ENCODE measurements at regions not wholly inside any gene's neighbourhood (a gene's known extent, or its start where the extent isn't known, plus 50 kb on each side); places are given as distances from the start of the nearest gene placed in this dataset.

DNA sequence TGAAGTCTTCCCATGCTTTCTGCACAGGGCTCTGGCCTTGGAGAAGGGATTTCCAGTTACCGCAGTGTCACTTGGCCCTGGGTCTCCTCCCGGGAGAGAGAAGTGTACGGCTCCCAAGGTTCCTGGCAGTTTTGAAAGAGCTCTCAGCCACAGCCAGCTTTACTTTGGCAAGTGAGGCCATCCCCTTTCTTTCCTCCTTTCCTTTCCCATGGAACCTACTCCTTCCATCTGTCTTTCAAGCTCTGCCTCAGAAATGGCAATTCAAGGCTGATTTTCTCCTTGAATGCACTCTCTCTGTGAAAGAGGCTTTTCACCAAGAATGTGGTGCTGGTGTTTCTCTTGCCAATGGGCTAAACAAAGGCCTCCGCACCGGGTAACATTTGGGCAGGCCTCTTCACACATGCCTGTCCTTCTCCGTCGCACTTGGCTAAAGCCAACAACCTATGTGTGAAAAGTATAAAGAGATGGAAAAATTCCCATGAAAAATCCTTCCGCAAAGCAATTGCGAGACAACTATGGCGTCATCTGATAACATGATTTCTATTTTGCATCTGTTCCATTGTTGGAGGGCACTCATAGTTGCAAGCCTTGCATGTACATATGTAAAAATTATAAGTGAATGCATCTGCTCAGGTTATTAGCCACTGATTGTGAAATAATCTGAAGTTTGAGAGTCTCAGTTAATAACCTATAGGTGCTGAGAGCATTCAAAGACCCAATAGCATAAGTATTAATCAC lies 125.4 kb downstream of the PFKFB3 start:
- no peak for DNase-seq (ENCODE audit: low read depth in 1 of 2, low spot score in 2 of 2)
- Histone ChIP-seq H3K36me3 (no peaks in the 10 kb centered on the region), H3K27ac (no peak overlapping the region)

DNA sequence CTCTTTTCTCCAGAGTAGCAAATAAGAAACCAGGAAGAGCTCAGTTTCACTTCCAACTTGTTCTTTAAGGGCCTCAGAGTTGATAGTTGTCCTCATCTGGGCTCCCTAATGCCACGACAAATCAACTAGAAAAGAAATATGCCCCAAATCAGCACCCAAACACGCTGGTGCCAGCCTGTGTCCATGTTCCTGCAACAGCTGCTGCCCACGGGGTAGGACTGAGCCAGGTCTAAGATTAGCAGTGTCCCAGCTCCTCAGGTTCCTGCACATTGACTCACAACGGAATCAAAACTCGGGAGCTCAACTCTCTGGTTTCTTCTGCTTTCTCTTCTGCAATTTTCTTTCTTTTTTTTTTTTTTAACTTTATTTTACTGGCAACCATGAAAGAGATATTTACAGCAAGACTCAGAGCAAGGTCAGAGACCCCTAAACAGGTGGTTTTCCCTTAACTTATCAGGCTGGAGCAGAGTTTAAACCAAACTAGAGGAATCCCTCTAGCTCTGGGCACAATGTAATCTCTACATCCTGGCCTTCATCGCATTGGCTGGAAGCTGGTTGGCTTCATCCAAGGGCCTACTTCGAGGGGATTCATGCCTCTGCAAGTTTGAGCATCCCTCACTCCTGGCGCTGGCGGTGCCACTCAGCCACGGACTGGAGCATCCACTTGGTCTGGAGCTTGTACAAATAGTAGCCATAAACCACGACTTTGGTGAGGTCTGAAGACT lies 126.1 kb downstream of the PFKFB3 start:
- Histone ChIP-seq H3K4me3 (no peak overlapping the region), H3K27ac (no peak overlapping the region), H3K27me3 (replicated peaks) (no peaks in the 10 kb centered on the region), H3K9me3 (replicated peaks) (no peaks in the 10 kb centered on the region), H3K36me3 (no peaks in the 10 kb centered on the region), H3K4me1 (replicated peaks) (no peaks in the 10 kb centered on the region)
- no peak for DNase-seq (ENCODE audit: low read depth in 1 of 2, low spot score in 2 of 2)

More for the DNA sequence above, 125.4 kb downstream of the PFKFB3 start:
- no peak overlapping the region for H3K4me3 ChIP-seq
- H3K9me3 ChIP-seq (replicated peaks): no peaks in the 10 kb centered on the region
- H3K27me3 ChIP-seq (replicated peaks): no peaks in the 10 kb centered on the region
- H3K4me1 ChIP-seq (replicated peaks): no peaks in the 10 kb centered on the region

DNA sequence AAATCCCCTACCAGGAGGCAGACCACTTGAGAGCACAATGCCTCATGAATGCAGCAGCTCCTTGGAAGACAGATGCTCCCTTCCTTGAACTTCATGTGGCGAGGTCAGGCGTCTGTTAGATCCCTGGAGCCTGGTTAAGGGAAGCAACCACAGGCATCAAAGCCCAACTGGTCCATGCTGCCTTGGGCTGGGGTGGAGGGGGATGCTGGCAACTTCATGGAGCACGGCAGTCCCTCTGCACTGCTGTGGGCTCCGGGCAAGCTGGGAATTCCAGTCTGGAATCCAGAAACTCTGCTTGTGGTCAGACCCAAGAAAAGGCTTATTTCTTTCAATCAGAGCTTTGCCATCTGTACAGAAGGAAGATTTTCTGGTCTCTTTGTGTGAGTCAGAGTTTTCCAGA lies 130.4 kb downstream of the PFKFB3 start:
- no peaks in the 10 kb centered on the region for H3K27me3 ChIP-seq (replicated peaks)
- H3K27ac ChIP-seq: no peak overlapping the region

DNA sequence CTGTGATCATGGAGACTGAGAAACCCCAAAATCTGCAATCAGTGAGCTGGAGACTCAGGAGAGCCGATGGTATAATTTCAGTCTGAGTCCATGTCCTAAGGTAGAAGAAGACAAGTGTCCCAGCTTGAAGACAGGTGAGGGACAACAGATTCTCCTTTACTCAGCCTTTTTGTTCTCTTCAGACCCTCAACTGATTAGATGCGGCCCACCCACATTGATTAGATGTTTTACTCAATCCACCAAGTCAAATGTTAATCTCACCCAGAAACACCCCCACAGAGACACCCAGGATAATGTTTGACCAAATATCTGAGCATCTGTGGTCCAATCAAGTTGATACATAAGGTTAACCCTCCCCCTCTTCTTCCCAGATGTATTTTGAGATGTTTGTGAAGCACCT lies 131.2 kb downstream of the PFKFB3 start:
- no peaks in the 10 kb centered on the region for H3K27me3 ChIP-seq (replicated peaks)

More for the DNA sequence above, 130.4 kb downstream of the PFKFB3 start:
- DNase-seq (ENCODE audit: low read depth in 1 of 2, low spot score in 2 of 2): no peak
- Histone ChIP-seq H3K4me1 (replicated peaks) (no peaks in the 10 kb centered on the region), H3K4me3 (no peak overlapping the region), H3K9me3 (replicated peaks) (no peaks in the 10 kb centered on the region), H3K36me3 (no peaks in the 10 kb centered on the region)

DNA sequence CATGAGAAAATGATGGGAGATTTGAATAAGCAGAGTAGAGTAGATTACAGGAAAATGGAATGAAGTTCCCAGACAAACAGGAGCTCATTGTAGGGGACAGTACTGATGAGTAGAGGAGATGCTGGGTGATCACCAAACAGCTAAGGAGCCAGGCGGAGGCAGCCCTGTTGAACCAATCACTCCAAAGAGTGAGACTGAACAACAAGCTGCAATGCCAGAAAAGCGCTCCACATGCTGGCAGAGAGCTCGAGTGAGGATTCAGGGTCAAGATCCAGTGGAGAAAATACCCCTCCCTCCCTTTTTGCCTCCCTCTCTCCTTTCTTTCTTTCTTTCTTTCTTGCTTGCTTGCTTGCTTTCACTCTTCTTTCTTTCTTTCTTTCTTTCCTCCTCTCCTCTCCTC lies 133.3 kb downstream of the PFKFB3 start:
- no peak for DNase-seq (ENCODE audit: low read depth in 1 of 2, low spot score in 2 of 2)
- Histone ChIP-seq H3K36me3 (no peaks in the 10 kb centered on the region), H3K4me3 (no peak overlapping the region), H3K9me3 (replicated peaks) (no peaks in the 10 kb centered on the region), H3K27ac (no peak overlapping the region), H3K4me1 (replicated peaks) (no peaks in the 10 kb centered on the region), H3K27me3 (replicated peaks) (no peaks in the 10 kb centered on the region)

More for the DNA sequence above, 131.2 kb downstream of the PFKFB3 start:
- no peaks in the 10 kb centered on the region for H3K4me1 ChIP-seq (replicated peaks)
- no peaks in the 10 kb centered on the region for H3K36me3 ChIP-seq
- DNase-seq (ENCODE audit: low read depth in 1 of 2, low spot score in 2 of 2): no peak
- no peak overlapping the region for H3K27ac ChIP-seq
- H3K9me3 ChIP-seq (replicated peaks): no peaks in the 10 kb centered on the region
- no peak overlapping the region for H3K4me3 ChIP-seq

DNA sequence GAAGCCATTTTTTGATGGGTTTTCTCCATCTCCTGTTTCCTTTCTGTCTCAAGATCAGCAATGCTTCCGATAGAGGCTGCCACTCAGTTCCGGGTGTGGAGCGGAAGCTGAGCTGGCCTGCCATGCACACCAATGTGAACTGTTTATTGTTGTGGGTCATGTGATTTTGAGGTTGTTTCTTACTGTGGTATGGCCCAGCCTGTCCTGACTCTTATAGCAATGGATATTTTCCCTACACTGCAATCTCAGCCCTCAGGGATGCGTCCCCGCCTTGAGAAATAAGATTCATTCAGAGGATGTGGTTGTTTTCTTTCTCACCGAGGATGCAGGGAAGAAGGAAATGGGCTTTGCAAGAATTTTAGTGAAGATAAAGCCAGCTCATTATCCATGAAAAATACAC lies 134.7 kb downstream of the PFKFB3 start:
- Histone ChIP-seq H3K27ac (no peak overlapping the region), H3K9me3 (replicated peaks) (no peaks in the 10 kb centered on the region), H3K36me3 (no peaks in the 10 kb centered on the region), H3K27me3 (replicated peaks) (no peaks in the 10 kb centered on the region), H3K4me3 (no peak overlapping the region), H3K4me1 (replicated peaks) (no peaks in the 10 kb centered on the region)
- no peak for DNase-seq (ENCODE audit: low read depth in 1 of 2, low spot score in 2 of 2)

DNA sequence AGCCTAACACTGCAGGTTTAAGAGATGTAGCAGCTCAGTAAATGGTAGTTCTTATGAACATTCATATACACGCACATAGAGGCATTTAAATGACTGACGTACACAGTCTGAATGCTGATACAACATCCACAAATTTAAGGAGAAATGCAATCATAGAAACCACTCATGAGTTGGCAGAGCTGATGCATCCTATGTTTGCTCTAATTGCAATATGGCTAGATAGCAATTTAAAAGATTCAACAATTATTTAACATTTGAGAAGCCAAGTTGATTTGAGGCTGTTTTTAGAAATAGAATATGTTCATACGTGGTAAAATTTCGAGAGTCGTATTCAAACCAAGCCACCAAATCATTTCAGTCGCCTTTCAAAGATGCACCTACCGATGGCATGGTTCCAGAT lies 135.6 kb downstream of the PFKFB3 start:
- no peaks in the 10 kb centered on the region for H3K4me1 ChIP-seq (replicated peaks)
- DNase-seq (ENCODE audit: low read depth in 1 of 2, low spot score in 2 of 2): no peak
- H3K4me3 ChIP-seq: no peak overlapping the region
- no peaks in the 10 kb centered on the region for H3K36me3 ChIP-seq
- H3K9me3 ChIP-seq (replicated peaks): no peaks in the 10 kb centered on the region
- H3K27ac ChIP-seq: no peak overlapping the region
- H3K27me3 ChIP-seq (replicated peaks): no peaks in the 10 kb centered on the region

DNA sequence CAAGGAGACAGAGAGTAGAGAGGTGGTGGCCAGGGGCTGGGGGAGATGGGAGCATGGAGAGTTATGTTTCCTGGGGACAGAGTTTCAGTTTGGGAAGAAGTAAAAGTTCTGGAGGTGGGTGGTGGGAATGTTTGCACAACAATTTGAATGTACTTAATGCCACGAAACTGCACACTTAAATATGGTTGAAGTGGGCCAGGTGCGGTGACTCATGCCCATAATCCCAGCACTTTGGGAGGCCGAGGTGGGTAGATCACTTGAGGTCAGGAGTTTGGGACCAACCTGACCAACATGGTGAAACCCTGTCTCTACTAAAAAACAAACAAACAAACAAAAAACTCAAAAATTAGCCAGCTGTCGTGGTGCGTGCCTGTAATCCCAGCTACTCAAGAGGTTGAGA lies 137.2 kb downstream of the PFKFB3 start:
- Histone ChIP-seq H3K36me3 (no peaks in the 10 kb centered on the region), H3K27me3 (replicated peaks) (no peaks in the 10 kb centered on the region), H3K9me3 (replicated peaks) (no peaks in the 10 kb centered on the region), H3K27ac (no peak overlapping the region), H3K4me1 (replicated peaks) (no peaks in the 10 kb centered on the region), H3K4me3 (no peak overlapping the region)
- no peak for DNase-seq (ENCODE audit: low read depth in 1 of 2, low spot score in 2 of 2)

DNA sequence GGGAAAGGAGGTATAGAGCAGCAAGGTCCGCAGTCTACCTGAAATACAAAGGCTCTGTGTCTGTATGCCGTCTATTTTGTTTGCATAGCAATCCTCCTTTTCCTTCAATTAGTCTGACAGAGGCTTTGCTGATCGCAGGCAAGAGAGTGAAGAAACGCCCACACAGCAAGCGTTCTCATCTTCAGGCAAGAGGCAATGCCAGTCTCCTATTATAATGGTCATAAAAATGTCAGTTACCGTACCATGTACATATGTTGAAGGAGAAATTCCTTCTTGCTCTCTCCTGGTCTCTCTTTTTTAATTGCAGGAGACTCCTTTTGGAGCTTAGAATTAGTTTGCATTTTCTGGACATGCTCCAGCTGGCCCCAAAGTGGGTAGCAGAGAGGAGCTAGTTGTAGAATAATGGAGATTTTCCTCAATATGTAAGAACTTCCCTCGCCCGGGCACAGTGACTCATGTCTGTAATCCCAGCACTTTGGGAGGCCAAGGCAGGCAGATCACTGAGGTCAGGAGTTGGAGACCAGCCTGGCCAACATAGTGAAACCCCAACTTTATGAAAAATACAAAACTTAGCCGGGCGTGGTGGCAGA lies 139.5 kb downstream of the PFKFB3 start:
- Histone ChIP-seq H3K27me3 (replicated peaks) (no peaks in the 10 kb centered on the region), H3K4me3 (no peak overlapping the region), H3K4me1 (replicated peaks) (peaks cover 11% of the 10 kb centered on the region), H3K27ac (no peak overlapping the region), H3K9me3 (replicated peaks) (no peaks in the 10 kb centered on the region), H3K36me3 (no peaks in the 10 kb centered on the region)
- no peak for DNase-seq (ENCODE audit: low read depth in 1 of 2, low spot score in 2 of 2)

DNA sequence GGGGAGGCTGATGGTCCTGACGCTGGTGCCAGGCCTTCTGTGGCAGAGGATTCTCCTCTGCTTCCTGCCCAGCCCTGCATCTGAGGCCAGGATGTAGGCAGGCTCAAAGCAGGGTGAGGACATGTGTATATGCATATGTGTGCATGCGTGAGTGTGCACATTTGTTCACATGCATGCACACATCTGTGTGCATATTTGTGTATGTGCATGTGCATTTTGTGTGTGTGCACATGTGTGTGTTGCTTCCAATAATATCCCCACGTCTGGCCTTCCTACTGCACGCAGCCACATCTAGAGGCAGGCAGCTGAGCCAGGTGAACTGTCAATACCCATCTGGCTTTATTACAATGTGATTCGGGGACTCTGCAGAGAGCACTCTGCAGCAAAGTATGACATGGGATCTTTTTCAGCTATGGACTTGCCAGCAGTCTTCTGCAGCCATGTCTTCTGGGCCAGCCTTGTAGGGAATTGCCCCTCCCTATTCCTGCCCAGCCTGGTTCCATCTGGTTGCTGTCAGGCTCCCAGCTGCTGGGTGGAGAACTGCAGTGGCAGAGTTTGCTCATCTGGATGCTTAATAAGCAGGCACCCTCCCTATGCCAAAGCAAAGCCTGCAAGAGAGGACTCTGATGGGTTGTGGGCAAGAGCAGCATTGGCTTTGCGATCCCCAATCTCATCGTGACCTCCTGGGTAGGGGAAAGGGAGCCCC lies 140.7 kb downstream of the PFKFB3 start:
- H3K4me1 ChIP-seq (replicated peaks): peaks cover 24% of the 10 kb centered on the region
- H3K4me3 ChIP-seq: no peak overlapping the region
- no peak for DNase-seq (ENCODE audit: low read depth in 1 of 2, low spot score in 2 of 2)
- H3K36me3 ChIP-seq: no peaks in the 10 kb centered on the region
- H3K9me3 ChIP-seq (replicated peaks): no peaks in the 10 kb centered on the region
- no peaks in the 10 kb centered on the region for H3K27me3 ChIP-seq (replicated peaks)
- no peak overlapping the region for H3K27ac ChIP-seq

DNA sequence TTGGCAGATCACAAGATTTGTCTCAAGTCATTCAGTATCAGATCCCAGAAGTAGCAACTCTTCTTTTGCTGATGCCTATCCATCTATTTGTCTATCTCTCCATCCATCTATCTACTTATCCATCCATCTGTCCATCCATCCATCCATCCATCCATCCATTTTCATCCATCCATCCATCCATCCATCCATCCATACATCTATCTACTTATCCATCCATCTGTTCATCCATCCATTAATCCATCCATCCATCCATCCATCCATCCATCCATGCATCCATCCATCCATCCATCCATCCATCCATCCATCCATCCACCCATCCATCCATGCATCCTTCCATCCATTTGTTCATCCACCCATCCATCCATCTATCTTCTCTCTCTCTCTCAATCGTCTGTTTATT lies 142.7 kb downstream of the PFKFB3 start:
- Histone ChIP-seq H3K36me3 (no peaks in the 10 kb centered on the region), H3K27ac (no peak overlapping the region), H3K4me1 (replicated peaks) (peaks cover 24% of the 10 kb centered on the region), H3K4me3 (no peak overlapping the region), H3K27me3 (replicated peaks) (no peaks in the 10 kb centered on the region), H3K9me3 (replicated peaks) (no peaks in the 10 kb centered on the region)
- no peak for DNase-seq (ENCODE audit: low read depth in 1 of 2, low spot score in 2 of 2)

DNA sequence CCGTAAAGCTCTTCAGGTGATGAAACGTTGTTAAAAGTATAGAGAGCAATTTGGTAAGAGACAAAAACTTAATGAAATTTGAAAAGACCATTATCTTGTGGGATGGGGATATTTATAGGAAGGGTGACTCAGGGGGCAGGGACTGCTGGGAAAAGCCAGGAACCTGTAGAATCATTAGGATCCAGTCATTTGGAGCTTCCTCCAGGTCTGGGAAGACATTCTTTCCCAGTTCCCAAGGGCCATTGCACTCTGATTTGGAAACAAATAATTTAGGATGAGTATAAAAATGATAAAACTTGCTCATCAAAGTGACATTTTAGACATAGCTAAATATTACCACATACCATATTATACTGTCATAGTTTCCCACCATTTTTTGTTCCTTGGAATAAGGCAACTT lies 143.9 kb downstream of the PFKFB3 start:
- H3K36me3 ChIP-seq: no peaks in the 10 kb centered on the region
- no peaks in the 10 kb centered on the region for H3K9me3 ChIP-seq (replicated peaks)
- no peaks in the 10 kb centered on the region for H3K27me3 ChIP-seq (replicated peaks)
- H3K4me3 ChIP-seq: no peak overlapping the region
- peak in 1 of 2 experiments; percentile 8 for DNase-seq (ENCODE audit: low read depth in 1 of 2, low spot score in 2 of 2)
- H3K27ac ChIP-seq: no peak overlapping the region
- H3K4me1 ChIP-seq (replicated peaks): peaks cover 24% of the 10 kb centered on the region

DNA sequence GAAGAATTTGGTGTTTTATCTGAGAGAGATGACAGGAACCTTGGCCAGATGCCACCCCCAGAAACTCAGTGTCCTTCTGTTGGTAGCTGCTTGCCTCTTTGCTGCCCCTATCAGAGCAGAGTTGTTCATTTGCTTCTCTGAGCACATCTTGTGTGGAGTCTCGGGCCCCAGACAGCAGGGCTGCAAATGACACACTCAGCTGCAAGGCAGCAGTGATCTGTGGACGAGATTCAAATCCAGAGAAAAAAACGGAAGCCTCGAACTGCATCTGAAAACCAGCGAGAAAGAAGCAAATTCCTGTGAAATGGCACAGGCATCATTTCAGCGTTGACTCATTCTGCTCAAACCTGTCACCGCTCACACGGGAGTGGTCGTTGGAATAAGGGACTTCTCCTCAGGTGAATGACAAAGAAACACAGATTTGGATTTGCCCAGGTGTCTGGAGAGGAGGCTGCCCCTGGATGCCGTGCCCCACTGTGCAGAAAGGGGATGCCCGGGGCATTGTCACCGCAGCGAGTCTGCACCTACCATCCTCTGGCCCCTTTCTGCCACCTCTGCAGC lies 144.7 kb downstream of the PFKFB3 start:
- Histone ChIP-seq H3K4me3 (no peak overlapping the region), H3K27me3 (replicated peaks) (no peaks in the 10 kb centered on the region), H3K36me3 (no peaks in the 10 kb centered on the region), H3K9me3 (replicated peaks) (no peaks in the 10 kb centered on the region), H3K4me1 (replicated peaks) (peaks cover 24% of the 10 kb centered on the region), H3K27ac (peak overlapping the region; percentile 43)
- peak in 1 of 2 experiments; percentile 46 for DNase-seq (ENCODE audit: low read depth in 1 of 2, low spot score in 2 of 2)

All from SJSA1 (cell line).